Activated naive CD8-positive, alpha-beta T cell treated with anti-CD3 and anti-CD28 coated beads, Interleukin-2, amount 10 ng/mL, durations not matched to agents 7 days and 5 days (primary cell): ENCODE measurements at regions not wholly inside any gene's neighbourhood (a gene's known extent, or its start where the extent isn't known, plus 50 kb on each side); places are given as distances from the start of the nearest gene placed in this dataset.

Source experiments
- ATAC-seq: fragments of 150-1000 bp; cut with Tn5 transposase; one replicate; pipeline ENCODE4 v1.10.0; 2021; ENCODE audit warnings: low read depth, moderate library complexity
- POLR2A ChIA-PET: fragments of 350-600 bp; sonication (Branson Sonifier 250); formaldehyde crosslinking; loops from one replicate; lab custom pipeline; 2021; ENCODE audit warnings: antibody characterized with exemption; lab: Charles Lee
- DNase-seq: peaks from one replicate; pipeline ENCODE4 v3.0.0; 2021
- H3K27ac Mint-ChIP-seq: one replicate; pipeline ENCODE4 v1.8.0; 2022; ENCODE audit warnings: mild to moderate bottlenecking, mixed read lengths
- H3K27me3 Mint-ChIP-seq: one replicate; pipeline ENCODE4 v1.8.0; 2022; ENCODE audit warnings: mild to moderate bottlenecking, moderate library complexity, mixed read lengths
- H3K36me3 Mint-ChIP-seq: one replicate; pipeline ENCODE4 v1.8.0; 2021; ENCODE audit warnings: mild to moderate bottlenecking, mixed read lengths
- H3K4me1 Mint-ChIP-seq: one replicate; pipeline ENCODE4 v1.8.0; 2021; ENCODE audit warnings: mixed read lengths
- H3K4me3 Mint-ChIP-seq: one replicate; pipeline ENCODE4 v1.8.0; 2022; ENCODE audit warnings: mild to moderate bottlenecking, moderate library complexity, mixed read lengths
- H3K9me3 Mint-ChIP-seq: one replicate; pipeline ENCODE4 v1.8.0; 2021; ENCODE audit warnings: mixed read lengths

- POLR2A ChIA-PET, result no interaction called here
- Mint-ChIP-seq H3K9me3 (peaks cover 13% of the 10 kb centered on the region), H3K4me3 (no peak overlapping the region), H3K27ac (no peak overlapping the region), H3K36me3 (no peaks in the 10 kb centered on the region), H3K27me3 (peaks cover 6% of the 10 kb centered on the region), H3K4me1 (no peaks in the 10 kb centered on the region)
- DNase-seq, result no peak
- ATAC-seq, result no peak
Measured at GRCh38 chr2:407630-408029, 119.7 kb upstream of the ALKAL2 start.

DNA sequence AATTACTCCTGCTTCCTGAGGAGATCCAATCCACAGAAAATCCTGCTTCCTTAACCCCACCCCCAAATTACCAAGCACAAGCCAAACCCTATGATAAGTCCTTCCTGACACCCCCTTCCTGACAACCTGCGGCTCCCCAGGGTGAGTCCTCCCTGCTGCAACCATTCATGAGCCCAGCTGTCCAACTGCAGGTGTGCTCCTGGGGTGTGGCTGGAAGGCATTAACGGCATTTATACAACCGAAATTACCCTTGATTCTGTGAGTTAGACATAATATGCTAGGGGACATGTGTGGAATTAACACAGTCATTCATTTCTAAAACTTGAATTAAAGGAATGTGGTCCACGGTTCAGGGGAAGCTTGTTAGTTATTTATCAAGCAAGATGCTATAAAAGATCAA, 119.0 kb upstream of the ALKAL2 start:
- no peak overlapping the region for H3K27ac Mint-ChIP-seq
- H3K36me3 Mint-ChIP-seq, result no peaks in the 10 kb centered on the region
- peaks cover 13% of the 10 kb centered on the region for H3K9me3 Mint-ChIP-seq
- peaks cover 3% of the 10 kb centered on the region for H3K27me3 Mint-ChIP-seq
- H3K4me3 Mint-ChIP-seq, result no peak overlapping the region
- no peaks in the 10 kb centered on the region for H3K4me1 Mint-ChIP-seq
- POLR2A ChIA-PET, result no interaction called here
- ATAC-seq, result no peak
- no peak for DNase-seq

DNA sequence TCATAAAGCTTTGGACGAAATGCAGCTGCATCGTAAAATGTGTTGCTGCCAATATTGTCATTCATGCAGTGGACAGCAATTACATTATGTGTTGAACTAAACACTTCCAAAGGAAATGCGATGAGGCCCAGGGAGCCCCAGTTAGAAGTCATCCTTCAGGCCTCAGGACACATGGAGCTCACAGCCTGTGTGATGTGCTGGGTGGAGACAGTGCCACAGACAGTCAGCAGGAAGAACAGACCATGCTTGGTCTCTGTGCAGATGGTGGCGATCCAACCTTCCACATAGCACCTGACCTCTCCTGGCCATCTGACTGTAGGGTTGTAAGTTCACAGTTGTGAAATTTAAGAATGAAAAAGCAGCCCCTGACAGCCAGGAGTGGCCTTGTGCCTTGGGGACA, 118.3 kb upstream of the ALKAL2 start:
- H3K4me3 Mint-ChIP-seq, result no peak overlapping the region
- H3K4me1 Mint-ChIP-seq, result no peaks in the 10 kb centered on the region
- POLR2A ChIA-PET, result no interaction called here
- ATAC-seq, result no peak
- peaks cover 13% of the 10 kb centered on the region for H3K9me3 Mint-ChIP-seq
- H3K36me3 Mint-ChIP-seq, result no peaks in the 10 kb centered on the region
- H3K27ac Mint-ChIP-seq, result no peak overlapping the region
- no peak for DNase-seq
- peaks cover 2% of the 10 kb centered on the region for H3K27me3 Mint-ChIP-seq

DNA sequence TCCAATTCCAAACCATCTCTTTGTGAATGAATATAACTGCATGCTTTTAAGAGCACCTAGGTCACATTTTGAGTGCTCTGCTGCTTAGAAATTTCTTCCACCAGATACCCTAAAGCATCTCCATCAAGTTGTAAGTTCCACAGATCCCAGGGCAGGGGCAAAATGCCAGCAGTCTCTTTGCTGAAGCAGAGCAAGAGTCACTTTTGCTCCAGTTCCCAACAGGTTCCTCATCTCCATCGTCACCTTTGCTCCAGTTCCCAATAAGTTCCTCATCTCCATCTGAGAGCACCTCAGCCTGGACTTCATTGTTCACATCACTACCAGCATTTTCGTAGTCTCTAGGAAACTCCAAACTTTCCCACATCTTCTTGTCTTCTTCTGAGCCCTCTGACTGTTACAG, 116.7 kb upstream of the ALKAL2 start:
- Mint-ChIP-seq H3K4me1 (no peaks in the 10 kb centered on the region), H3K27me3 (peaks cover 2% of the 10 kb centered on the region), H3K9me3 (peaks cover 9% of the 10 kb centered on the region), H3K27ac (no peak overlapping the region), H3K36me3 (no peaks in the 10 kb centered on the region), H3K4me3 (no peak overlapping the region)
- DNase-seq (no peak), ATAC-seq (no peak)
- POLR2A ChIA-PET, result no interaction called here

GRCh38 chr2:403682-404081, 115.8 kb upstream of the ALKAL2 start:
- Mint-ChIP-seq H3K4me3 (no peak overlapping the region), H3K27me3 (peaks cover 2% of the 10 kb centered on the region), H3K4me1 (no peaks in the 10 kb centered on the region), H3K36me3 (no peaks in the 10 kb centered on the region), H3K9me3 (peaks cover 7% of the 10 kb centered on the region), H3K27ac (no peak overlapping the region)
- DNase-seq (no peak), ATAC-seq (no peak)
- POLR2A ChIA-PET, result no interaction called here

DNA sequence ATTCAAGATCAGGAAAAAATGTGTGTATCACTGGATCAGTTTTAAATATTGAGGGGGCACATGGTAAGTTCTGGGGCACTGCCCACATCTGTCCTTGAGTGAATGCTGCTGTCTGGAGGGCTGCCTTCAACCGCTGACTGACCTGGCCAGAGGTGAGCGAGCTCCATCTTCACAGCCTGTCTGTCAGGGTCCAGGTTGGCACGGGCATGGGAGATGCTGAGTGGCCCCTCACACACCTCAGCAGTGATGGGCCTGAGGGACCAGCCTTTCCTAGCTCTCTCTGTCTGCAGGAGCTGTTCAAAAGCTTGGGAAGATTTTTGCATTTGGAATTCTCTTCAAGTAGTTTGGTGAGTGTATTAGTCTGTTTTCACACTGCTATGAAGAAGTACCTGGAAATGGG, 114.8 kb upstream of the ALKAL2 start:
- no peaks in the 10 kb centered on the region for H3K36me3 Mint-ChIP-seq
- POLR2A ChIA-PET, result no interaction called here
- peaks cover 7% of the 10 kb centered on the region for H3K9me3 Mint-ChIP-seq
- no peaks in the 10 kb centered on the region for H3K4me1 Mint-ChIP-seq
- H3K27ac Mint-ChIP-seq, result no peak overlapping the region
- no peak overlapping the region for H3K4me3 Mint-ChIP-seq
- ATAC-seq, result no peak
- DNase-seq, result no peak
- no peaks in the 10 kb centered on the region for H3K27me3 Mint-ChIP-seq

DNA sequence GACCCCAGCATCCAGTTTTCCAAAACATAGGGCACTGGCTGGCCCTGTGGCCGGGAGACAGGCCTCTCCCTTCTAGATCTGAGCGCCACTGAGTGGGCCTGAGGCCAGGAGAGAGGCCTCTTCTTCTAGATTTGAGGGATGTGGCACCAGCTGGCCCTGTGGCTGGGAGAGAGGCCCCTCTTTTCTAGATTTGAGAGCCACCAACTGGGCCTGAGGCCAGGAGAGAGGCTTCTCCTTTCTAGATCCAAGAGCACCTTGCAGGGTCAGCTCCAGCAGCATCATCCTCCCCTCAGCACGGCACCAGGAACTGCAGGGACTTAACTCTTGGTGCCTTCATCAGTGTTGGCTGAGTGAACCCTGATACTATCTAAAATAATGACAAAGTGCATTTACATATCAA, 114.3 kb upstream of the ALKAL2 start:
- Mint-ChIP-seq H3K27ac (no peak overlapping the region), H3K27me3 (no peaks in the 10 kb centered on the region), H3K4me1 (no peaks in the 10 kb centered on the region), H3K4me3 (no peak overlapping the region), H3K36me3 (no peaks in the 10 kb centered on the region), H3K9me3 (peaks cover 7% of the 10 kb centered on the region)
- DNase-seq (no peak), ATAC-seq (no peak)
- POLR2A ChIA-PET, result no interaction called here

DNA sequence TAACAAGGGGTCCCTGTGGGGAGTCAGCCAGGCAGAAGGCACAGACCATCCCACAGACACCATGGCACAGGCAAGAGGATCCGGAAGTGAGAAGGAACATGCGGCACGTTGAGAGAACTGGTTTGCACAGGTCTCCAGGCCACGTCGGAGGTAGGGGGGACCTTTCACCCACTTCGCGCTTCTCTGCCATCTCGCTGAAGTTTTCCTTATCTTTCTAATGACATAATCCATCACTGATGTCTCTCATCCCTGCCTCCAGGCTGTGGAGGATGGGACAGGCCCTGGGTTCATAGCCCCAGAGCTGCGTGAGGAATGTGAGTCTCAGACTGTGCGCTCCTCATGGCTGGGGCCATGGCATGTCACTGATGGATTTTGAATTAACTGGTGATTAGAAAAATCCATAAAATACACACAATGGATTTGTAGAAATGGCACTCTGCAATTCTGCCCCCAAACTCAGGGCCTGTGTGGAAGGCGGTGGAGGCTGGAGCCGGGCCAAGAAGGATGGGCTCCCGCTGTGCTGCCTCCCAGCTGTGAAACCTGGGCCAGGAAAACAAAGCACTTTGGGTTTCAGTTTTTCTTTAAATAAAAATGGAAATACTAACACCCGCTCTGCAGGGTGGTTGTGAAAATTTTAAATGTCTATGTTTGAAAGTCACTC, 113.3 kb upstream of the ALKAL2 start:
- no peak overlapping the region for H3K4me3 Mint-ChIP-seq
- ATAC-seq (no peak), DNase-seq (no peak)
- H3K4me1 Mint-ChIP-seq, result no peaks in the 10 kb centered on the region
- H3K36me3 Mint-ChIP-seq, result no peaks in the 10 kb centered on the region
- peaks cover 4% of the 10 kb centered on the region for H3K27me3 Mint-ChIP-seq
- H3K9me3 Mint-ChIP-seq, result peaks cover 7% of the 10 kb centered on the region
- POLR2A ChIA-PET, result no interaction called here
- no peak overlapping the region for H3K27ac Mint-ChIP-seq

GRCh38 chr2:397926-398325, 110.0 kb upstream of the ALKAL2 start:
- peaks cover 4% of the 10 kb centered on the region for H3K27me3 Mint-ChIP-seq
- ATAC-seq, result no peak
- no peaks in the 10 kb centered on the region for H3K36me3 Mint-ChIP-seq
- no peak for DNase-seq
- H3K4me3 Mint-ChIP-seq, result no peak overlapping the region
- no peaks in the 10 kb centered on the region for H3K9me3 Mint-ChIP-seq
- H3K4me1 Mint-ChIP-seq, result peaks cover 10% of the 10 kb centered on the region
- POLR2A ChIA-PET, result no interaction called here
- H3K27ac Mint-ChIP-seq, result no peak overlapping the region

- peaks cover 10% of the 10 kb centered on the region for H3K4me1 Mint-ChIP-seq
- peaks cover 4% of the 10 kb centered on the region for H3K27me3 Mint-ChIP-seq
- no peaks in the 10 kb centered on the region for H3K9me3 Mint-ChIP-seq
- POLR2A ChIA-PET, result no interaction called here
- DNase-seq, result no peak
- no peaks in the 10 kb centered on the region for H3K36me3 Mint-ChIP-seq
- no peak overlapping the region for H3K4me3 Mint-ChIP-seq
- no peak for ATAC-seq
- H3K27ac Mint-ChIP-seq, result no peak overlapping the region
Measured at GRCh38 chr2:397521-397920, 109.6 kb upstream of the ALKAL2 start.

- H3K36me3 Mint-ChIP-seq, result no peaks in the 10 kb centered on the region
- ATAC-seq, result no peak
- H3K4me3 Mint-ChIP-seq, result no peak overlapping the region
Measured at GRCh38 chr2:396903-397302, 109.0 kb upstream of the ALKAL2 start.

GRCh38 chr2:395886-396285, 108.0 kb upstream of the ALKAL2 start:
- ATAC-seq, result no peak
- Mint-ChIP-seq H3K27me3 (peaks cover 4% of the 10 kb centered on the region), H3K4me3 (no peak overlapping the region), H3K36me3 (no peaks in the 10 kb centered on the region), H3K4me1 (peaks cover 10% of the 10 kb centered on the region), H3K27ac (no peak overlapping the region), H3K9me3 (no peaks in the 10 kb centered on the region)
- no peak for DNase-seq
- POLR2A ChIA-PET, result no interaction called here

More at GRCh38 chr2:396903-397302, 109.0 kb upstream of the ALKAL2 start:
- Mint-ChIP-seq H3K9me3 (no peaks in the 10 kb centered on the region), H3K27ac (no peak overlapping the region), H3K27me3 (peaks cover 4% of the 10 kb centered on the region), H3K4me1 (peaks cover 10% of the 10 kb centered on the region)
- POLR2A ChIA-PET, result no interaction called here
- DNase-seq, result no peak

DNA sequence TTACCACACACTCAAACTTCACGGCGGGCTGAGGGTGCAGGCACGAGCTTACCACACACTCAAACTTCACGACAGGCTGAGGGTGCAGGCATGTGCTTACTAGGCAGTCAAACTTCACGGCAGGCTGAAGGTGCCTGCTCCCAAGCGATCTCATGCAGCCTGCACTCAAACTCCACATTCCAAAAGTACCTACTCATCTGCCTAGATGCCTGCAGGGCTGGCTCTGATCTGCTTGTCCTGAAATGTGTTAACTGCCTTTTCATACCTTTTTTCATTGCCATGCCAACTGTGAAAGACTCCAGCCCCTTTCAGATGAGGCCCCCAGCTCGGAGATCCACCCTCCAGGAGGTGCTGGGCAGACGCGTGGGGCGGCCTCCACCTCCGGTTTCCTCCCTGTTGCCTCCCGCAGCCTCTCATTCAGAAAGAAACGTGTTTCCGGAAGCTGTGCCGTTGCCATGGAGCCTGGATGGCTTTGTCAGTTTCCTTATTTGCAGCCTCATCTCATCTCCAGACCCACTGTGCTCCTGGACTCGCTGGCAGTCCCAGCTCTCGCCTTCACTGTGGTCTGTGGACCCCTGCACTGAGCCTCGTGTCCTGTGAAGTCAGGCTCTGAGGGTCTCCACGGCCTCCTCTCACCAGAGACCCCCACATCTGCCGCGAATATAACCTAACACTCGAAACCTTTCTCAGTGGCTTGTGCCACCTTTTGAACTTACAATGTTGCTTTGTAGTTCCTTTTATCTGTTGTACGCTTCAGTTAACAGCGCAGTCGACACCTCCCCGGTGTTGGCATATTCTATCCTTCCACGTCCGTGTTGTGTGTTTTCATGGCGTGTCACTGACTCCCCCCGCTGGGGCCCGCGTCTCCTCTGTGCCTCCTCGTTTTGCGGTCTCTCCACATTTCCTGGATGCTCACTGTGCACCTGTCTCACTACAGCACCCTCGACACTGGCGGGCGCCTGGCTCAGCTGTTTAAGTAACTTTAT, 106.1 kb upstream of the ALKAL2 start:
- POLR2A ChIA-PET, result interaction anchor here (1.3 kb wide), 1 partner anchor 42 kb away, joined by 3 read pairs; no protein-coding TSS in a partner anchor
- peak overlapping the region; percentile 81 for H3K4me3 Mint-ChIP-seq
- H3K27ac Mint-ChIP-seq, result peak overlapping the region; percentile 75
- no peaks in the 10 kb centered on the region for H3K36me3 Mint-ChIP-seq
- ATAC-seq (peak; percentile 94), DNase-seq (peak; percentile 60)
- no peaks in the 10 kb centered on the region for H3K9me3 Mint-ChIP-seq
- H3K27me3 Mint-ChIP-seq, result peaks cover 4% of the 10 kb centered on the region
- H3K4me1 Mint-ChIP-seq, result peaks cover 10% of the 10 kb centered on the region

DNA sequence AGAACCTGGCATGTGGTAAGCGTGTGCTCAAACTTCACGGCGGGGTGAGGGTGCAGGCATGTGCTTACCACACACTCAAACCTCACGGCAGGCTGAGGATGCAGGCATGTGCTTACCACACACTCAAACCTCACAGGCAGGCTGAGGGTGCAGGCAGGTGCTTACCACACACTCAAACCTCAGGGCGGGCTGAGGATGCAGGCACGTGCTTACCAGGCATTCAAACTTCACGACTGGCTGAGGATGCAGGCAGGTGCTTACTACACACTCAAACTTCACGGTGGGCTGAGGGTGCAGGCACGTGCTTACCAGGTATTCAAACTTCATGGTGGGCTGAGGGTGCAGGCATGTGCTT, 105.0 kb upstream of the ALKAL2 start:
- ATAC-seq (no peak), DNase-seq (no peak)
- H3K27me3 Mint-ChIP-seq, result peaks cover 4% of the 10 kb centered on the region
- no peaks in the 10 kb centered on the region for H3K9me3 Mint-ChIP-seq
- no peaks in the 10 kb centered on the region for H3K36me3 Mint-ChIP-seq
- H3K4me1 Mint-ChIP-seq, result peaks cover 10% of the 10 kb centered on the region
- POLR2A ChIA-PET, result no interaction called here
- H3K27ac Mint-ChIP-seq, result no peak overlapping the region
- H3K4me3 Mint-ChIP-seq, result no peak overlapping the region
